GM10248 (cell line): ENCODE measurements at regions not wholly inside any gene's neighbourhood (a gene's known extent, or its start where the extent isn't known, plus 50 kb on each side); places are given as distances from the start of the nearest gene placed in this dataset.

Experiments used
- CTCF ChIA-PET: fragments of 300-600 bp; sonication (Branson Sonifier 250); formaldehyde crosslinking; extraction: SDS; loops from one replicate; lab custom pipeline; 2021; ENCODE audit warnings: antibody characterized with exemption; lab: Yijun Ruan, JAX
- POLR2A ChIA-PET: fragments of 350-650 bp; sonication (Branson Sonifier 250); formaldehyde crosslinking; extraction: SDS; loops from one replicate; lab custom pipeline; 2020; ENCODE audit warnings: antibody characterized with exemption; lab: Yijun Ruan, JAX
- DNase-seq: peaks from one replicate; pipeline ENCODE4 v3.0.0; 2012; ENCODE audit errors: extremely low spot score
- TF ChIP-seq, protein P1 (sequence below): IDR thresholded peaks from 2 replicates; pipeline ENCODE4 v1.5.1; 2012; ENCODE audit warnings: mild to moderate bottlenecking, low read depth; ENCODE audit errors: extremely low read depth, missing control alignments, control extremely low read depth

GRCh38 chr6:47116606-47117005 lies 74.5 kb upstream of the ADGRF1 start:
- DNase-seq = no peak
- ChIA-PET POLR2A (no interaction called here), CTCF (interaction anchor here (1.7 kb wide), 1 partner anchor 44 kb away, joined by 4 read pairs; no protein-coding TSS in a partner anchor)
- TF ChIP-seq, protein P1, sequence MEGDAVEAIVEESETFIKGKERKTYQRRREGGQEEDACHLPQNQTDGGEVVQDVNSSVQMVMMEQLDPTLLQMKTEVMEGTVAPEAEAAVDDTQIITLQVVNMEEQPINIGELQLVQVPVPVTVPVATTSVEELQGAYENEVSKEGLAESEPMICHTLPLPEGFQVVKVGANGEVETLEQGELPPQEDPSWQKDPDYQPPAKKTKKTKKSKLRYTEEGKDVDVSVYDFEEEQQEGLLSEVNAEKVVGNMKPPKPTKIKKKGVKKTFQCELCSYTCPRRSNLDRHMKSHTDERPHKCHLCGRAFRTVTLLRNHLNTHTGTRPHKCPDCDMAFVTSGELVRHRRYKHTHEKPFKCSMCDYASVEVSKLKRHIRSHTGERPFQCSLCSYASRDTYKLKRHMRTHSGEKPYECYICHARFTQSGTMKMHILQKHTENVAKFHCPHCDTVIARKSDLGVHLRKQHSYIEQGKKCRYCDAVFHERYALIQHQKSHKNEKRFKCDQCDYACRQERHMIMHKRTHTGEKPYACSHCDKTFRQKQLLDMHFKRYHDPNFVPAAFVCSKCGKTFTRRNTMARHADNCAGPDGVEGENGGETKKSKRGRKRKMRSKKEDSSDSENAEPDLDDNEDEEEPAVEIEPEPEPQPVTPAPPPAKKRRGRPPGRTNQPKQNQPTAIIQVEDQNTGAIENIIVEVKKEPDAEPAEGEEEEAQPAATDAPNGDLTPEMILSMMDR = no peak

GRCh38 chr6:47116086-47116485 lies 74.0 kb upstream of the ADGRF1 start:
- TF ChIP-seq, protein P1 = no peak
- CTCF ChIA-PET = interaction anchor here (1.7 kb wide), 1 partner anchor 44 kb away, joined by 4 read pairs; no protein-coding TSS in a partner anchor
- POLR2A ChIA-PET = no interaction called here
- DNase-seq = no peak

- CTCF ChIA-PET = no interaction called here
- DNase-seq = no peak
- TF ChIP-seq, protein P1 = no peak
- POLR2A ChIA-PET = no interaction called here
These were observed 72.3 kb upstream of the ADGRF1 start for GRCh38 chr6:47114460-47114859.

DNA sequence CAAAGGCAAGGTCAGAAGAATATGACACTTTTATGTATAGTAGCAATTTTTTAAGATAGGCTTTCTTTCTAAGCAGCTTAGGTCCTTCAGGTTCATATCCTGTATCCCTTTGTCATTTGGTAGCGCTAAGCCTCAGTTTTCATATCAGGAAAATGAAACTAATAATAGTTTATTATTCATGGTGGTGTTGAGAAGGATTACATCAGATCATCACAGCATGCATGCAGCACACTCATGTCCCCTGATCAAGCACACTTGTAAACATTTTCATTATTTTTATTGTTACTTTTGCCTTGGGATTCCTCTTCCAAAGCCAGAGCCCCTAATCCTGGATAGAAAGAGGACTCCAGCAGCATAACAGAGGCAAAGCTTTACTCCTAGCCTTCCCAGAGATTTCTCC lies 70.2 kb upstream of the ADGRF1 start:
- POLR2A ChIA-PET = no interaction called here
- TF ChIP-seq, protein P1 = no peak
- no peak for DNase-seq
- CTCF ChIA-PET = interaction anchor here (1.1 to 1.8 kb wide), 2 partner anchors 14 to 17 kb away, joined by 3 to 7 read pairs; no protein-coding TSS in a partner anchor

GRCh38 chr6:47111685-47112084 lies 69.6 kb upstream of the ADGRF1 start:
- ChIA-PET POLR2A (no interaction called here), CTCF (interaction anchor here (1.1 kb wide), 1 partner anchor 13 kb away, joined by 3 read pairs; no protein-coding TSS in a partner anchor)
- TF ChIP-seq, protein P1 = no peak
- DNase-seq = no peak

DNA sequence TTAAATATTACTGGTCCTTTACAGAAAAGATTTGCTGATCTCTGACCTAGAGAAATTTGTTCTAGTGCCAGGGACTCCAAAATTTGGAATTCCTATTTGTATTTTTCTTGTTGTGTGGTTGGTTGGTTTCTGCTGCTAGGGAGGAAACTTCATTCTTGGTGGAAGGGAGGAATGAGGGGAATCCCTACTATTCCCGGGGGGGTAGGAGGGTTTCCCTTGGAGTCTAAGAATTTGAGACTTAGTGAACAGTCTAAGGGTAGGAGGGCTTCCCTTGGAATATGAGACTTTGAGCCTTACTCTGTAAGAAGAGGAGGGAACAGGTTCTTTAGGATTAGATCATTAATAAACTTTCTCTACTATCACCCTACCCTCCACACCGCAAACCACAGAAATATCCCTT lies 67.1 kb upstream of the ADGRF1 start:
- DNase-seq = no peak
- POLR2A ChIA-PET = no interaction called here
- TF ChIP-seq, protein P1 = no peak
- CTCF ChIA-PET = interaction anchor here (1.3 to 1.4 kb wide), 2 partner anchors 12 to 32 kb away, joined by 3 to 4 read pairs; no protein-coding TSS in a partner anchor
